Large intestine (tissue), 3 donors: ENCODE measurements at regions not wholly inside any gene's neighbourhood (a gene's known extent, or its start where the extent isn't known, plus 50 kb on each side); places are given as distances from the start of the nearest gene placed in this dataset.

Source experiments
- DNase-seq, 2 donors: peaks; one replicate each; pipeline versions ENCODE4 v3.0.0 to v3.0.0-alpha.2; 2013
- H3K27ac ChIP-seq: one replicate; pipeline ENCODE4 v1.5.1; 2013; ENCODE audit warnings: low read length
- H3K27me3 ChIP-seq: 2 replicates; pipeline ENCODE4 v1.6.1; 2013; ENCODE audit warnings: low read length; ENCODE audit not compliant: control insufficient read depth, insufficient read depth
- H3K36me3 ChIP-seq: 2 replicates; pipeline ENCODE4 v1.6.1; 2013; ENCODE audit warnings: low read length; ENCODE audit not compliant: control insufficient read depth, insufficient read depth
- H3K4me1 ChIP-seq: one replicate; pipeline ENCODE4 v1.6.1; 2013; ENCODE audit warnings: low read length; ENCODE audit not compliant: control insufficient read depth, insufficient read depth
- H3K4me3 ChIP-seq: one replicate; pipeline ENCODE4 v1.5.1; 2013; ENCODE audit warnings: low read length
- H3K9me3 ChIP-seq: one replicate; pipeline ENCODE4 v1.6.1; 2013; ENCODE audit warnings: mild to moderate bottlenecking, low read depth, low read length, moderate library complexity; ENCODE audit not compliant: control insufficient read depth
- WGBS: methylation state at CpG from one replicate; pipeline ENCODE4 v1.1.5; 2013; ENCODE audit warnings: low lambda C conversion rate; ENCODE audit not compliant: insufficient coverage; 5-methylcytosine and 5-hydroxymethylcytosine counted together

- Histone ChIP-seq H3K27ac (no peak overlapping the region), H3K4me3 (no peak overlapping the region), H3K9me3 (no peaks in the 10 kb centered on the region), H3K27me3 (no peaks in the 10 kb centered on the region), H3K4me1 (no peaks in the 10 kb centered on the region), H3K36me3 (no peaks in the 10 kb centered on the region)
- 100% methylated on average over 1 of the region's 7 CpGs for whole genome bisulfite sequencing
- no peak for DNase-seq
These were observed 831.6 kb downstream of the KCNA4 start for GRCh38 chr11:29184939-29185890.

- Histone ChIP-seq H3K36me3 (no peaks in the 10 kb centered on the region), H3K27me3 (no peaks in the 10 kb centered on the region), H3K9me3 (no peaks in the 10 kb centered on the region), H3K4me3 (no peak overlapping the region), H3K4me1 (no peaks in the 10 kb centered on the region), H3K27ac (no peak overlapping the region)
- DNase-seq = no peak
- no CpG with 5 or more reads among the region's 1 CpG for WGBS
These were observed 833.5 kb downstream of the KCNA4 start for GRCh38 chr11:29183301-29183700.

DNA sequence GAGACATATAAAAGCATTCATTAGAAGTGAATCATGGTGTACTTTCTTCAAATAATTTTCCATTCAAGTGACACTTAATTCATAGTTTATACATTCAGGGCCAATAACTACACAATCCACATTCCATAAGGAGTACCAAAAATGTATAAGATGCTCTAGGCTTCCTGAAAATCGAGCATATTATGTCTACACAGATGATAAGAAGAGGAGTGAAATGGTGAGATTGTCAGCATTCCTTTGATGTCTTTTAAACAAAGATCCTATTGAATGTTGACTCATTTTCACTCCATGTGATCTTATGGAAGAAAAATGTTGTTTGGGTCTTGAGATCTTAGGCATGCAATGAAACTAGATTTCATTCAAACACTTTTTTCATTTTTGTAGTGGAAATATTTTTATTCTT lies 843.2 kb downstream of the KCNA4 start:
- no peaks in the 10 kb centered on the region for H3K9me3 ChIP-seq
- no peak for DNase-seq
- no peak overlapping the region for H3K27ac ChIP-seq
- H3K36me3 ChIP-seq = no peaks in the 10 kb centered on the region
- H3K4me3 ChIP-seq = no peak overlapping the region
- no peaks in the 10 kb centered on the region for H3K27me3 ChIP-seq
- WGBS = no CpG with 5 or more reads among the region's 1 CpG
- H3K4me1 ChIP-seq = peaks cover 3% of the 10 kb centered on the region

DNA sequence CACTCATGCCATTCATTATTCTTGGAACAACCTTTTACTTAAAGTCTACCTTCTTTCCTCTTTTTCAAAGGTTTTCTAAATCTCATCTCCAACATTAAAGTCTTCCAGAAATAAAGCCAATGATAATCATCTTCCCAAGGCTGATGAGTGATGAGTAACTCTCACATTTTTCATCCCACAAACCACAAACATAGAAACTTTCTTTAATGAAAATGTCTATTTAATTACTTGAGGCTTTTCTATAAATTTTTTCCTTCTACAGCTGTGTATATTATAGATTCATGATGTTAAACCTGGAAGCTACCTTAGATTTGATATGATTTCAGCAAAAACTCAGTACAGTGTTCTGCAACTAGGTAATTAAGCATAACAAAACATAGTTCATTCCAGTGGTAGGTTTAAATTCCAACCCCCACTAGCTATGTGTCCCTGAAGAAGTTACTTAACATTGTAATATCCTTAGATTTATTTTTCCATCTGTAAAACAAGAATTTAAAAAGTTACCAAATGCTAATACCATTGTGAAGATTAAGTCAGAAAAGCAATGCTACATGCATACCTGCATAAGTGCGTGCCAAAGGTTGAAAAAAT lies 845.4 kb downstream of the KCNA4 start:
- H3K9me3 ChIP-seq = no peaks in the 10 kb centered on the region
- no peak overlapping the region for H3K27ac ChIP-seq
- DNase-seq = no peak
- peaks cover 7% of the 10 kb centered on the region for H3K4me1 ChIP-seq
- H3K4me3 ChIP-seq = no peak overlapping the region
- no peaks in the 10 kb centered on the region for H3K36me3 ChIP-seq
- H3K27me3 ChIP-seq = no peaks in the 10 kb centered on the region
- WGBS = 100% methylated on average over 1 of the region's 1 CpG

- Histone ChIP-seq H3K27ac (no peak overlapping the region), H3K9me3 (no peaks in the 10 kb centered on the region), H3K4me3 (no peak overlapping the region), H3K4me1 (peaks cover 7% of the 10 kb centered on the region), H3K27me3 (no peaks in the 10 kb centered on the region), H3K36me3 (no peaks in the 10 kb centered on the region)
- WGBS = no CpG with 5 or more reads among the region's 1 CpG
- no peak for DNase-seq
These were observed 850.5 kb downstream of the KCNA4 start for GRCh38 chr11:29166306-29166705.

DNA sequence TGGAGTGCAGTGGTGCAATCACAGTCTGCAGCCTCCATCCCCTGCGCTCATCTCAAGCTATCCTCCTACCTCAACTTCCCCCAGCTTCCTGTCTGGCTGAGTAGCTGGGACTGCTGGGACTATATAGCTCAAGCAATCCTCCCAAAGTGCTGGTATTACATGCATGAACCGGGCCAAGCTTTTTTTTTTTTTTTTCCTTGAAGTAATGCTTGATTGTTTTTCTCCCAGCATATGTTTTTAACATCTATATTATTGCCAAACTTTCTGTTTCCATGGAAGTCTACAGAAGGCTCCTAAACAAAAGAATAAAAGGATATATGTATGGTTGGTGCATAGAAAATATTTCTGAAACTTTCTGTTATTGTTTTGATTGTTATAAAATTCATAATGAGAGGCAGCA lies 853.6 kb downstream of the KCNA4 start:
- Histone ChIP-seq H3K27me3 (no peaks in the 10 kb centered on the region), H3K4me1 (peaks cover 3% of the 10 kb centered on the region), H3K27ac (no peak overlapping the region), H3K36me3 (no peaks in the 10 kb centered on the region), H3K4me3 (no peak overlapping the region), H3K9me3 (no peaks in the 10 kb centered on the region)
- DNase-seq = no peak
- WGBS = no CpG with 5 or more reads among the region's 2 CpGs

DNA sequence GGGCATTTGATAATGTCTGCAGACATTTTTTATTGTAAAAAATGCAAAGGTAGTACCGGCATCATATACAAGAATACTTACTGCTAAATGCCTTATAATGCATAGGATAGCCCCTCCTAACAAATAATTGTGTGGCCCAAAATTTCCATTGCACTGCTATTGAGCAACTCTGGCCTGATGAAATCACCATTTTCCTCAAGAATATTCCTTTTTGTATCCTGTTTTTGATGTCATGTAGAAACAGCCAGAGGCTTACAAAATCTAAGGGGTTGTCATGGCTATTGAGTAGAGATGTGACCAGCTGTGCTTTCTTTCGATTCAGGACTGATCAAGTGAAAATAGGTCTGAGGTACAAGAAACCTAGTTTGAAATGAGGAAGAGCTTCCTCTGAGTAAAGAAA lies 854.3 kb downstream of the KCNA4 start:
- Histone ChIP-seq H3K27ac (no peak overlapping the region), H3K27me3 (no peaks in the 10 kb centered on the region), H3K9me3 (no peaks in the 10 kb centered on the region), H3K4me1 (no peaks in the 10 kb centered on the region), H3K36me3 (no peaks in the 10 kb centered on the region), H3K4me3 (no peak overlapping the region)
- no peak for DNase-seq
- 100% methylated on average over 1 of the region's 2 CpGs for WGBS

DNA sequence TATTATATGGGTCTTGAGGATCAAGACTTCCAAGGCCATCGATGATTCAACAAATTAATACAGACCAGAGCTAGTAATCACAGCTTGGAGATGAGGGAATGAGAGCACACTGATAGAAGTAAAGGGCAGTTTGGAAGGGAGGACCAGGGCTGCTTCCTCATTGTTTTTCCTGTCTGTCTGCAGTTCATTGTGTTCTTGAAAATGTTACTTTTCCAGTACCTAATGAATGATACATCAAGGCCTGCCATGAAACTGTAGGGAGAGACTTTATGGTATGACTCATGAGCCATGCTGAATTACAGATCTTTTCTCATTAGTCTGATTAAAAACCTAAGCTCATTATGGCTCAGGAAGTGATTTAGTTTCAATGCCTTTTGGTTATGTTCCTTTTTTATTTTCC lies 855.6 kb downstream of the KCNA4 start:
- no peaks in the 10 kb centered on the region for H3K27me3 ChIP-seq
- WGBS = no CpG with 5 or more reads among the region's 1 CpG
- no peak overlapping the region for H3K27ac ChIP-seq
- no peaks in the 10 kb centered on the region for H3K9me3 ChIP-seq
- DNase-seq = no peak
- H3K36me3 ChIP-seq = no peaks in the 10 kb centered on the region
- H3K4me1 ChIP-seq = no peaks in the 10 kb centered on the region
- no peak overlapping the region for H3K4me3 ChIP-seq

DNA sequence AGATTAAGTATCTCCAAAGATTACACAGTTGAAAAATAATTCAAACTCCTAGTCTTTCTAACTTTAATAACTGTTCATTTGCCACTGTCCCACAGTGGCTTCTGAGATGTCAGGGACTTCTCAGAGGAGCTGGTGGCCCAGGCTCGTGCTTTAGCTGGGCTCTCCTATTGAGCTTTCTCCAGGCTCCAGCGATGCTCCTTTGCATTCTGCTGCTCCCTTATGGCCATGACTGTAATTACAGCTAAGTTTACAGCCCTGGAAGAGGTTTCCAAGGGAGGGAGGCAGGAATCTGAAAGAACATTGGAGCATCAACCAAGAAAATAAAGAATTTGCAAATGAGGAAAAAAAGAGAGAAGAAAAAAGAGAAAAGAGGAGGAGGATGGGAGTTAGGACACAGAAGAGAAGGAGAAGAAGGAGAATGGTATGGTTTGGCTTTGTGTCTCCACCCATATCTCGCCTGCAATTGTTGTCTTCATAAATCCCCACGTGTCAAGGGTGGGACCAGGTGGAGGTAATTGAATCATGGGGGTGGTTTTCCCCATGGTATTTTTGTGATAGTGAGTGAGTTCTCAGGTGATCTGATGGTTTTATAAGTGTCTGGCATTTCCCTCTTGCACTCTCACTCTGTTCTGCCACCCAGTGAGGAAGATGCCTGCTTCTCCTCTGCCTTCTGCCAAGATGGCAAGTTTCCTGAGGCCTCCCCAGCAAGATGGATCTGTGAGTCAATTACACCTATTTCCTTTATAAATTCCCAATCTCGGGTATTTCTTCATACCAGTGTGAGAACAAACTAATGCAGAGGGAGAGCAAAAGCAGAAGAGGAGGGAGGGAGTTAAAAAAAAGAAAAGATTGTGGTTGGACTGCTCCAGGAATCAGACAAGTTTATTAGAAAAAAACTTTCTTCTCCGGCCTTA lies 857.0 kb downstream of the KCNA4 start:
- Histone ChIP-seq H3K9me3 (no peaks in the 10 kb centered on the region), H3K27me3 (no peaks in the 10 kb centered on the region), H3K4me3 (no peak overlapping the region), H3K36me3 (no peaks in the 10 kb centered on the region), H3K4me1 (no peaks in the 10 kb centered on the region), H3K27ac (no peak overlapping the region)
- DNase-seq = peak; percentile 25 to 30
- WGBS = 100% methylated on average over 1 of the region's 6 CpGs

- Histone ChIP-seq H3K9me3 (no peaks in the 10 kb centered on the region), H3K4me3 (no peak overlapping the region), H3K36me3 (no peaks in the 10 kb centered on the region), H3K27me3 (no peaks in the 10 kb centered on the region), H3K4me1 (no peaks in the 10 kb centered on the region), H3K27ac (no peak overlapping the region)
- no peak for DNase-seq
- 71% methylated on average over 1 of the region's 1 CpG for WGBS
These were observed 863.8 kb downstream of the KCNA4 start for GRCh38 chr11:29153078-29153477.
